GM23248 (cell line): ENCODE measurements at regions not wholly inside any gene's neighbourhood (a gene's known extent, or its start where the extent isn't known, plus 50 kb on each side); places are given as distances from the start of the nearest gene placed in this dataset.

ENCODE experiments used
- DNase-seq: peaks from one replicate; pipeline ENCODE4 v3.0.0-alpha.2; 2015
- H2AFZ ChIP-seq: fragments of 200-600 bp; sonication (generic); 2 replicates; pipeline ENCODE4 v1.6.1; 2016; ENCODE audit warnings: antibody characterized with exemption
- H3F3A ChIP-seq: fragments of 200-600 bp; sonication (generic); 2 replicates; pipeline ENCODE4 v1.6.1; 2016; ENCODE audit warnings: mild to moderate bottlenecking, antibody characterized with exemption, mixed run types; ENCODE audit not compliant: insufficient read depth
- H3K27ac ChIP-seq: fragments of 200-600 bp; sonication (generic); 2 replicates; pipeline ENCODE4 v1.5.1; 2016; ENCODE audit warnings: mild to moderate bottlenecking
- H3K27me3 ChIP-seq: fragments of 200-600 bp; sonication (generic); replicated peaks from 2 replicates; pipeline ENCODE4 v1.6.1; 2016; ENCODE audit warnings: mild to moderate bottlenecking; ENCODE audit not compliant: insufficient read depth
- H3K36me3 ChIP-seq: fragments of 200-600 bp; sonication (generic); 2 replicates; pipeline ENCODE4 v1.6.1; 2016; ENCODE audit warnings: low read depth, mild to moderate bottlenecking
- H3K4me1 ChIP-seq: fragments of 200-600 bp; sonication (generic); 2 replicates; pipeline ENCODE4 v1.6.1; 2016; ENCODE audit warnings: mild to moderate bottlenecking; ENCODE audit not compliant: insufficient read depth
- H3K4me2 ChIP-seq: fragments of 200-600 bp; sonication (generic); one replicate; pipeline ENCODE4 v1.6.1; 2016; ENCODE audit warnings: mild to moderate bottlenecking; ENCODE audit not compliant: unreplicated experiment
- H3K4me3 ChIP-seq: fragments of 200-600 bp; sonication (generic); 2 replicates; pipeline ENCODE4 v1.5.1; 2016; ENCODE audit warnings: mild to moderate bottlenecking
- H3K79me2 ChIP-seq: fragments of 200-600 bp; sonication (generic); 2 replicates; pipeline ENCODE4 v1.6.1; 2016; ENCODE audit warnings: mild to moderate bottlenecking; ENCODE audit not compliant: insufficient read depth
- H3K9ac ChIP-seq: fragments of 200-600 bp; sonication (generic); 2 replicates; pipeline ENCODE4 v1.6.1; 2016; ENCODE audit warnings: mild to moderate bottlenecking
- H3K9me2 ChIP-seq: fragments of 200-600 bp; sonication (generic); 2 replicates; pipeline ENCODE4 v1.6.1; 2016; ENCODE audit warnings: mixed run types, mild to moderate bottlenecking, moderate library complexity; ENCODE audit not compliant: insufficient read depth
- H3K9me3 ChIP-seq: fragments of 200-600 bp; sonication (generic); one replicate; pipeline ENCODE4 v1.6.1; 2017; ENCODE audit warnings: low read depth
- H4K20me1 ChIP-seq: fragments of 200-600 bp; sonication (generic); 2 replicates; pipeline ENCODE4 v1.6.0; 2016; ENCODE audit not compliant: insufficient read depth
- EZH2 ChIP-seq: fragments of 200-600 bp; sonication (generic); IDR thresholded peaks from 2 replicates; pipeline ENCODE4 v1.6.1; 2018; ENCODE audit warnings: antibody characterized with exemption, mild to moderate bottlenecking; ENCODE audit not compliant: insufficient read depth, poor library complexity, severe bottlenecking
- EZH2phosphoT487 ChIP-seq: fragments of 200-600 bp; sonication (generic); IDR thresholded peaks from 2 replicates; pipeline ENCODE4 v1.6.1; 2018; ENCODE audit warnings: antibody characterized with exemption, moderate library complexity, mild to moderate bottlenecking, low read depth; ENCODE audit not compliant: insufficient read depth
- WGBS, 2 experiments: methylation state at CpG; one replicate each; pipeline ENCODE4 v1.1.6; 2015 to 2017; ENCODE audit warnings: low lambda C conversion rate in 2 of 2, low coverage in 1 of 2; ENCODE audit errors: missing lambda C conversion rate in 2 of 2; 5-methylcytosine and 5-hydroxymethylcytosine counted together
- in situ Hi-C: fragments of 300-500 bp; cut with MboI; formaldehyde crosslinking; loops from 2 replicates; pipeline ENCODE4 v1.15.0; 2020

GRCh38 chr1:238951809-238952208 lies 434.6 kb upstream of the CHRM3 start:
- H4K20me1 ChIP-seq: no peaks in the 10 kb centered on the region
- no peak overlapping the region for H3K4me2 ChIP-seq
- no peaks in the 10 kb centered on the region for H3K9me2 ChIP-seq
- H3F3A ChIP-seq: no peaks in the 10 kb centered on the region
- no peaks in the 10 kb centered on the region for H3K79me2 ChIP-seq
- H3K27me3 ChIP-seq: no peaks in the 10 kb centered on the region
- TF ChIP-seq EZH2 (no peak), EZH2phosphoT487 (no peak)
- peak; percentile 42 for DNase-seq
- in situ Hi-C loops: no loop called here
- no peak overlapping the region for H3K4me3 ChIP-seq
- H3K9ac ChIP-seq: no peak overlapping the region
- 14 to 17% methylated on average over 6 of the region's 6 CpGs for WGBS, 2 experiments
- no peak overlapping the region for H2AFZ ChIP-seq
- H3K27ac ChIP-seq: no peak overlapping the region
- no peaks in the 10 kb centered on the region; the same call in 1 of the 2 replicates for H3K4me1 ChIP-seq
- H3K9me3 ChIP-seq: no peaks in the 10 kb centered on the region
- no peaks in the 10 kb centered on the region for H3K36me3 ChIP-seq

- H3K27ac ChIP-seq: no peak overlapping the region
- H2AFZ ChIP-seq: peak overlapping the region; percentile 25; the same call in 1 of the 2 replicates
- no peak for DNase-seq
- H3K9me2 ChIP-seq: no peaks in the 10 kb centered on the region
- no peaks in the 10 kb centered on the region; the same call in 1 of the 2 replicates for H3K4me1 ChIP-seq
- no peaks in the 10 kb centered on the region for H3K9me3 ChIP-seq
- H3K36me3 ChIP-seq: no peaks in the 10 kb centered on the region
- H3F3A ChIP-seq: no peaks in the 10 kb centered on the region
- H3K27me3 ChIP-seq: no peaks in the 10 kb centered on the region
- H4K20me1 ChIP-seq: no peaks in the 10 kb centered on the region
- no peak for TF ChIP-seq EZH2
- TF ChIP-seq EZH2phosphoT487: no peak
- no peak overlapping the region for H3K4me2 ChIP-seq
- no peak overlapping the region for H3K4me3 ChIP-seq
- no peaks in the 10 kb centered on the region for H3K79me2 ChIP-seq
- in situ Hi-C loops: no loop called here
- H3K9ac ChIP-seq: no peak overlapping the region
- WGBS, 2 experiments: 7 to 12% methylated on average over 4 of the region's 4 CpGs
Observed at GRCh38 chr1:238950784-238951183, 435.6 kb upstream of the CHRM3 start.

GRCh38 chr1:238950017-238950416 lies 436.4 kb upstream of the CHRM3 start:
- no peak overlapping the region for H3K4me3 ChIP-seq
- no peaks in the 10 kb centered on the region; the same call in 1 of the 2 replicates for H3K4me1 ChIP-seq
- H3K79me2 ChIP-seq: no peaks in the 10 kb centered on the region
- no peaks in the 10 kb centered on the region for H3K9me2 ChIP-seq
- TF ChIP-seq EZH2 (no peak), EZH2phosphoT487 (no peak)
- in situ Hi-C loops: no loop called here
- no peaks in the 10 kb centered on the region for H3K9me3 ChIP-seq
- H3K36me3 ChIP-seq: no peaks in the 10 kb centered on the region
- H4K20me1 ChIP-seq: no peaks in the 10 kb centered on the region
- H3F3A ChIP-seq: no peaks in the 10 kb centered on the region
- H3K9ac ChIP-seq: no peak overlapping the region
- no peak overlapping the region for H2AFZ ChIP-seq
- no peak overlapping the region for H3K4me2 ChIP-seq
- no peak overlapping the region for H3K27ac ChIP-seq
- no peak for DNase-seq
- WGBS, 2 experiments: 38 to 43% methylated on average over 3 of the region's 3 CpGs
- no peaks in the 10 kb centered on the region for H3K27me3 ChIP-seq

- Histone ChIP-seq H3K27ac (no peak overlapping the region), H3K27me3 (no peaks in the 10 kb centered on the region), H3K9ac (no peak overlapping the region), H3K9me2 (no peaks in the 10 kb centered on the region), H3K9me3 (peaks cover 4% of the 10 kb centered on the region), H3K4me3 (no peak overlapping the region), H3K36me3 (no peaks in the 10 kb centered on the region), H2AFZ (no peak overlapping the region), H3K79me2 (no peaks in the 10 kb centered on the region), H3F3A (no peaks in the 10 kb centered on the region), H4K20me1 (no peaks in the 10 kb centered on the region), H3K4me2 (no peak overlapping the region), H3K4me1 (no peaks in the 10 kb centered on the region)
- DNase-seq: no peak
- in situ Hi-C loops: no loop called here
- 15 to 18% methylated on average over 1 of the region's 1 CpG for WGBS, 2 experiments
- TF ChIP-seq EZH2phosphoT487: no peak
- TF ChIP-seq EZH2: no peak
Observed at GRCh38 chr1:238944028-238944427, 442.3 kb upstream of the CHRM3 start.

GRCh38 chr1:238927899-238928298 lies 458.5 kb upstream of the CHRM3 start:
- H3K9ac ChIP-seq: no peak overlapping the region
- H3K9me2 ChIP-seq: no peaks in the 10 kb centered on the region
- no peaks in the 10 kb centered on the region for H3K9me3 ChIP-seq
- TF ChIP-seq EZH2phosphoT487 (no peak), EZH2 (no peak)
- 42 to 45% methylated on average over 1 of the region's 1 CpG for WGBS, 2 experiments
- no peaks in the 10 kb centered on the region for H3K4me1 ChIP-seq
- no peaks in the 10 kb centered on the region for H4K20me1 ChIP-seq
- no peak overlapping the region for H3K4me3 ChIP-seq
- H3K27me3 ChIP-seq: no peaks in the 10 kb centered on the region
- H3K4me2 ChIP-seq: no peak overlapping the region
- H3K27ac ChIP-seq: no peak overlapping the region
- in situ Hi-C loops: no loop called here
- no peaks in the 10 kb centered on the region for H3K79me2 ChIP-seq
- DNase-seq: no peak
- H3K36me3 ChIP-seq: no peaks in the 10 kb centered on the region
- H3F3A ChIP-seq: no peaks in the 10 kb centered on the region
- H2AFZ ChIP-seq: no peak overlapping the region
